ENCODE measurements at regions not wholly inside any gene's neighbourhood (a gene's known extent, or its start where the extent isn't known, plus 50 kb on each side); places are given as distances from the start of the nearest gene placed in this dataset.

- TF ChIP-seq, protein P1, sequence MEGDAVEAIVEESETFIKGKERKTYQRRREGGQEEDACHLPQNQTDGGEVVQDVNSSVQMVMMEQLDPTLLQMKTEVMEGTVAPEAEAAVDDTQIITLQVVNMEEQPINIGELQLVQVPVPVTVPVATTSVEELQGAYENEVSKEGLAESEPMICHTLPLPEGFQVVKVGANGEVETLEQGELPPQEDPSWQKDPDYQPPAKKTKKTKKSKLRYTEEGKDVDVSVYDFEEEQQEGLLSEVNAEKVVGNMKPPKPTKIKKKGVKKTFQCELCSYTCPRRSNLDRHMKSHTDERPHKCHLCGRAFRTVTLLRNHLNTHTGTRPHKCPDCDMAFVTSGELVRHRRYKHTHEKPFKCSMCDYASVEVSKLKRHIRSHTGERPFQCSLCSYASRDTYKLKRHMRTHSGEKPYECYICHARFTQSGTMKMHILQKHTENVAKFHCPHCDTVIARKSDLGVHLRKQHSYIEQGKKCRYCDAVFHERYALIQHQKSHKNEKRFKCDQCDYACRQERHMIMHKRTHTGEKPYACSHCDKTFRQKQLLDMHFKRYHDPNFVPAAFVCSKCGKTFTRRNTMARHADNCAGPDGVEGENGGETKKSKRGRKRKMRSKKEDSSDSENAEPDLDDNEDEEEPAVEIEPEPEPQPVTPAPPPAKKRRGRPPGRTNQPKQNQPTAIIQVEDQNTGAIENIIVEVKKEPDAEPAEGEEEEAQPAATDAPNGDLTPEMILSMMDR (IDR thresholded peaks at IDR 0.05): no peak
- no peak for TF ChIP-seq POLR2A (IDR thresholded peaks at IDR 0.05)
- TF ChIP-seq POLR2AphosphoS5 (IDR thresholded peaks at IDR 0.05): no peak
- TF ChIP-seq EP300 (IDR thresholded peaks at IDR 0.05): no peak
Observed at GRCh38 chr18:51651761-51652160, 454.3 kb upstream of the MEX3C start.

Data from stomach (tissue), 4 donors.